Vagina (tissue), 2 donors: ENCODE measurements at regions not wholly inside any gene's neighbourhood (a gene's known extent, or its start where the extent isn't known, plus 50 kb on each side); places are given as distances from the start of the nearest gene placed in this dataset.

Experiments used
- DNase-seq, 2 donors: peaks; one replicate each; pipeline ENCODE4 v3.0.0-alpha.2; 2017; ENCODE audit errors: extremely low spot score in 2 of 2
- H3K27ac ChIP-seq: fragments of 200-600 bp; sonication (generic); one replicate; pipeline ENCODE4 v1.5.1; 2019
- H3K27me3 ChIP-seq: fragments of 200-600 bp; sonication (generic); one replicate; pipeline ENCODE4 v1.5.1; 2019
- H3K36me3 ChIP-seq, 2 donors: fragments of 200-600 bp; sonication (generic); one replicate each; pipeline ENCODE4 v1.5.1; 2017 to 2019
- H3K4me1 ChIP-seq: fragments of 200-600 bp; sonication (generic); one replicate; pipeline ENCODE4 v1.5.1; 2019
- H3K4me3 ChIP-seq, 2 donors: fragments of 200-600 bp; sonication (generic); 1 replicate in 1 of 2; 2 replicates in 1 of 2; pipeline ENCODE4 v1.5.1; 2016 to 2019
- H3K9me3 ChIP-seq: fragments of 200-600 bp; sonication (generic); one replicate; pipeline ENCODE4 v1.5.1; 2019
- POLR2A ChIP-seq, 2 donors: fragments of 450-650 bp; IDR thresholded peaks; one replicate each; pipeline ENCODE4 v1.6.1; 2017; ENCODE audit warnings: antibody characterized with exemption in 2 of 2, mild to moderate bottlenecking in 2 of 2, moderate library complexity in 2 of 2
- POLR2AphosphoS5 ChIP-seq, 2 donors: sonication (generic); formaldehyde crosslinking; IDR thresholded peaks; one replicate each; pipeline ENCODE4 v1.9.0; 2017; ENCODE audit warnings: antibody characterized with exemption in 2 of 2, mild to moderate bottlenecking in 2 of 2, low read depth in 1 of 2; ENCODE audit not compliant: insufficient read depth in 1 of 2
- intact Hi-C: fragments of 100-400 bp; cut with DNase I; formaldehyde crosslinking; loops from one replicate; pipeline ENCODE4 v1.15.1; 2023
- TF ChIP-seq, protein P1 (sequence below), 3 experiments: fragments of 450-650 bp in 2 of 3; fragments of 200-600 bp in 1 of 3; sonication (generic) in 1 of 3; IDR thresholded peaks; one replicate each; pipeline ENCODE4 v1.5.1; 2017 to 2019; ENCODE audit warnings: antibody characterized with exemption in 3 of 3, mild to moderate bottlenecking in 2 of 3, moderate library complexity in 2 of 3

DNA sequence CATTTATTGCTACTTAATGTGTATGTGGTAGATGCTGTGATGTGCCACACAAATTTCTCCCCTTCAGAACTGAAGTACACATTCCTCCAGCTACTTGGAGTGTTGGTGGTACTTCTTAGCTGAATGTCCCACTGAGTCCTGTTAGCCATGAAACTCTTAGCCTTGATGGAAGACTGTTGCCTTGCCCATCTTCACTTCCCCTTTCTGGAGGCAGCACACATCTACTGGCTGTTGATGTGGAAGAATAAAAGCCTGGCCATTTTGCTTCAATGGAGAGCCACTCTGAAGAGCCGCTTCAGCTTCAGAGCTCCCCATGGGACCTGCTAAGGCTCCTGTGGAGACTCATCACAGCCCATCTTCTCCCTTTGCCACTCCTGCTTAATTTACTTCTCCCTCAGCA lies 157.7 kb upstream of the PITX2 start:
- H3K27ac ChIP-seq, result no peak overlapping the region
- no peaks in the 10 kb centered on the region for H3K36me3 ChIP-seq
- TF ChIP-seq POLR2AphosphoS5 (IDR thresholded peaks at IDR 0.05; ENCODE audit: insufficient read depth in 1 of 2, low read depth in 1 of 2) (no peak), POLR2A (IDR thresholded peaks at IDR 0.05) (no peak)
- TF ChIP-seq, protein P1, sequence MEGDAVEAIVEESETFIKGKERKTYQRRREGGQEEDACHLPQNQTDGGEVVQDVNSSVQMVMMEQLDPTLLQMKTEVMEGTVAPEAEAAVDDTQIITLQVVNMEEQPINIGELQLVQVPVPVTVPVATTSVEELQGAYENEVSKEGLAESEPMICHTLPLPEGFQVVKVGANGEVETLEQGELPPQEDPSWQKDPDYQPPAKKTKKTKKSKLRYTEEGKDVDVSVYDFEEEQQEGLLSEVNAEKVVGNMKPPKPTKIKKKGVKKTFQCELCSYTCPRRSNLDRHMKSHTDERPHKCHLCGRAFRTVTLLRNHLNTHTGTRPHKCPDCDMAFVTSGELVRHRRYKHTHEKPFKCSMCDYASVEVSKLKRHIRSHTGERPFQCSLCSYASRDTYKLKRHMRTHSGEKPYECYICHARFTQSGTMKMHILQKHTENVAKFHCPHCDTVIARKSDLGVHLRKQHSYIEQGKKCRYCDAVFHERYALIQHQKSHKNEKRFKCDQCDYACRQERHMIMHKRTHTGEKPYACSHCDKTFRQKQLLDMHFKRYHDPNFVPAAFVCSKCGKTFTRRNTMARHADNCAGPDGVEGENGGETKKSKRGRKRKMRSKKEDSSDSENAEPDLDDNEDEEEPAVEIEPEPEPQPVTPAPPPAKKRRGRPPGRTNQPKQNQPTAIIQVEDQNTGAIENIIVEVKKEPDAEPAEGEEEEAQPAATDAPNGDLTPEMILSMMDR (IDR thresholded peaks at IDR 0.05), result no peak
- H3K4me1 ChIP-seq, result no peaks in the 10 kb centered on the region
- intact Hi-C loops, result no loop called here
- no peak for DNase-seq
- H3K27me3 ChIP-seq, result no peaks in the 10 kb centered on the region
- no peaks in the 10 kb centered on the region for H3K9me3 ChIP-seq
- no peak overlapping the region for H3K4me3 ChIP-seq

DNA sequence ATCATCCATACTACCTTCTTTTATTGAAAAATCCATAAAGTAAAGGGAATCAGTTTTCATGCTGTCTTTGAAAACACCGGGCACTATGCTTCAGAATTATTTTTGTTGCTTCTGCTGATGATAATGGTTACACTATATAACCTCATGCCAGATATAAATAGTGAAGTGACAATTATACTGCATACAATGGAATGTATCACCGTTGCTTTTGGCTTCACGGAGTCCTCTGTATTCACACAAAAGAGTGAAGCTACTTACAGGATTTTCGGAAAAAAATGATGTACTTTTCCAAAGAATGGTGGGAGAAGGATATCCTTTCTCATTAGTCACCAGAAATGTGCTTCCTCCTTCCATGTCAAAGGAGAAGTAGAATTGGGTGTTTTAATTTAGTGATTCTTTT lies 159.1 kb upstream of the PITX2 start:
- H3K4me1 ChIP-seq, result no peaks in the 10 kb centered on the region
- no peak overlapping the region for H3K27ac ChIP-seq
- no peak for TF ChIP-seq POLR2A (IDR thresholded peaks at IDR 0.05)
- TF ChIP-seq, protein P1 (IDR thresholded peaks at IDR 0.05), result no peak
- no peak for TF ChIP-seq POLR2AphosphoS5 (IDR thresholded peaks at IDR 0.05; ENCODE audit: insufficient read depth in 1 of 2, low read depth in 1 of 2)
- intact Hi-C loops, result no loop called here
- H3K27me3 ChIP-seq, result no peaks in the 10 kb centered on the region
- no peaks in the 10 kb centered on the region for H3K36me3 ChIP-seq
- no peaks in the 10 kb centered on the region for H3K9me3 ChIP-seq
- H3K4me3 ChIP-seq, result no peak overlapping the region
- no peak for DNase-seq

DNA sequence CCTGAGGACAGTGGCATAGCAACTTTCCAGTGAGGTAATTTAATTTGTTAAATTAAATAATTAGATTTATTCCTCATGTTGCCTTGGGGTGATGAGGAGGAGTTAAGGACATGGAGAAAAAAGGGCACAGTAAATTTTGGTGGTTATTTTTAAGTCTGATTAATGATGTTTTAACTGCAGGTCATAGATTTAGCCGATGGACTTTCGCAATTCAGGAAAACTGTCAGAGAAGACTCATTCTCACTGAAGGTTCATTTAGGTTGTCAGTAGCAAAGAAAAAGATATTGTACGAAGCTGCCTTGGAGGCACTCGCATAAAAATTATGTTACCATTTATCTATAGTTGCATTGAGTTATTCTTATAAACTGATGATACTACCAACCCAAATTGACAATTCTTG lies 164.2 kb upstream of the PITX2 start:
- no peak for TF ChIP-seq POLR2AphosphoS5 (IDR thresholded peaks at IDR 0.05; ENCODE audit: insufficient read depth in 1 of 2, low read depth in 1 of 2)
- no peak for TF ChIP-seq POLR2A (IDR thresholded peaks at IDR 0.05)
- TF ChIP-seq, protein P1 (IDR thresholded peaks at IDR 0.05), result no peak
- no peaks in the 10 kb centered on the region for H3K9me3 ChIP-seq

DNA sequence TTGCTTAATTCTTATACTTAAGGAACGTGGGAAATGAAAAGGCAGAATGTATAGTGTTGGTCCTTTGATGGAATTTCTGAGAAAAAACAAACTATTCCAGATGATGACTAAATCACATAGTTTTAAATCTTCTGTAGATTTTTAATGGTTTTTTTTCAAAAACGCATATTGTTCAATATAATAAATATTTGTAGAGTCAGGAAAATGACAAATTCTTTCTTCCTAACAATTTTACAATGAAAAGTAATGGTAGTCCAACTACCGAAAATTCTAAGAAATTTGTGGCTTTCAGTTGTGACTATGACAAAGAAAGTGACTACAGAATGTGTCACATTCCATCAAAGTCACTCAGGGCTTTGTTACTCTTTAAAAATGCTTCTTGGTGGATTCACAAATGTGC lies 164.8 kb upstream of the PITX2 start:
- Histone ChIP-seq H3K27me3 (no peaks in the 10 kb centered on the region), H3K36me3 (no peaks in the 10 kb centered on the region), H3K4me3 (no peak overlapping the region), H3K27ac (no peak overlapping the region), H3K9me3 (no peaks in the 10 kb centered on the region), H3K4me1 (no peaks in the 10 kb centered on the region)
- intact Hi-C loops, result no loop called here
- no peak for TF ChIP-seq POLR2AphosphoS5 (IDR thresholded peaks at IDR 0.05; ENCODE audit: insufficient read depth in 1 of 2, low read depth in 1 of 2)
- TF ChIP-seq POLR2A (IDR thresholded peaks at IDR 0.05), result no peak
- TF ChIP-seq, protein P1 (IDR thresholded peaks at IDR 0.05), result no peak
- no peak for DNase-seq

More for the DNA sequence above, 164.2 kb upstream of the PITX2 start:
- intact Hi-C loops, result no loop called here
- no peak overlapping the region for H3K27ac ChIP-seq
- H3K27me3 ChIP-seq, result no peaks in the 10 kb centered on the region
- no peak for DNase-seq
- no peak overlapping the region for H3K4me3 ChIP-seq
- no peaks in the 10 kb centered on the region for H3K36me3 ChIP-seq
- no peaks in the 10 kb centered on the region for H3K4me1 ChIP-seq

DNA sequence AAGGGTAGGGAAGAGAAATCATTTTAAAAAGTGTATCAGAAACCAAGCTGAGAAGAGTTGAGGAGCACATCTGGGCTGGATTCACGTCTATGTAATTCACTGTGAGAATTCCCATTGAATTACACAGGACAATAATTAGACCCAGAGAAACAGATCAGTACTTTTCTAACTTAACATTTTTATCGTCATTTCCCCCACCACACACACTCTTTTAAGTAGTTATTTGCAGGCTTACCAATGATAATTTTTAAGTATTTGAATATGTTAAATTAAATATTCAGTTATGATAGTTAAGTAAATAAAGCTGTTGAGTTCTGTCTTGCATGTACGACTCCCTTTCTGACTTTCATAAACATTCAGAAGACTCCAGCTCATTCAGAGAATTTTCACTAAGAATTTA lies 165.4 kb upstream of the PITX2 start:
- Histone ChIP-seq H3K4me1 (no peaks in the 10 kb centered on the region), H3K27ac (no peak overlapping the region), H3K4me3 (no peak overlapping the region), H3K27me3 (no peaks in the 10 kb centered on the region), H3K36me3 (no peaks in the 10 kb centered on the region), H3K9me3 (no peaks in the 10 kb centered on the region)
- intact Hi-C loops, result no loop called here
- TF ChIP-seq, protein P1 (IDR thresholded peaks at IDR 0.05), result no peak
- TF ChIP-seq POLR2A (IDR thresholded peaks at IDR 0.05), result no peak
- no peak for TF ChIP-seq POLR2AphosphoS5 (IDR thresholded peaks at IDR 0.05; ENCODE audit: insufficient read depth in 1 of 2, low read depth in 1 of 2)
- no peak for DNase-seq
